Activated CD8-positive, alpha-beta T cell treated with anti-CD3 and anti-CD28 coated beads, Interleukin-2, amount 10 ng/mL, durations not matched to agents 7 days and 5 days (primary cell): ENCODE measurements at regions not wholly inside any gene's neighbourhood (a gene's known extent, or its start where the extent isn't known, plus 50 kb on each side); places are given as distances from the start of the nearest gene placed in this dataset.

Experiments
- ATAC-seq: fragments of 150-1000 bp; cut with Tn5 transposase; one replicate; pipeline ENCODE4 v1.10.0; 2021; ENCODE audit warnings: moderate library complexity
- CTCF ChIA-PET: fragments of 350-600 bp; sonication (Branson Sonifier 250); formaldehyde crosslinking; loops from one replicate; lab custom pipeline; 2021; ENCODE audit warnings: antibody characterized with exemption; lab: Charles Lee
- POLR2A ChIA-PET: fragments of 350-600 bp; sonication (Branson Sonifier 250); formaldehyde crosslinking; loops from one replicate; lab custom pipeline; 2021; ENCODE audit warnings: antibody characterized with exemption; lab: Charles Lee
- DNase-seq: peaks from one replicate; pipeline ENCODE4 v3.0.0-alpha.2; 2020
- H3K27ac Mint-ChIP-seq: one replicate; pipeline ENCODE4 v1.8.0; 2021; ENCODE audit warnings: mild to moderate bottlenecking, mixed read lengths
- H3K27me3 Mint-ChIP-seq: one replicate; pipeline ENCODE4 v1.8.0; 2021; ENCODE audit warnings: low read depth, mixed read lengths
- H3K36me3 Mint-ChIP-seq: one replicate; pipeline ENCODE4 v1.8.0; 2021; ENCODE audit warnings: low read depth, mixed read lengths
- H3K4me1 Mint-ChIP-seq: one replicate; pipeline ENCODE4 v1.8.0; 2021; ENCODE audit warnings: low read depth, mixed read lengths
- H3K4me3 Mint-ChIP-seq: one replicate; pipeline ENCODE4 v1.8.0; 2021; ENCODE audit warnings: mild to moderate bottlenecking, mixed read lengths
- H3K9me3 Mint-ChIP-seq: one replicate; pipeline ENCODE4 v1.8.0; 2022; ENCODE audit warnings: mixed read lengths; ENCODE audit not compliant: insufficient read depth

GRCh38 chr6:156555116-156555515 is 222.1 kb upstream of the ARID1B start:
- CTCF ChIA-PET: no interaction called here
- ATAC-seq: no peak
- H3K4me1 Mint-ChIP-seq: no peaks in the 10 kb centered on the region

GRCh38 chr6:156554160-156554559 is 223.0 kb upstream of the ARID1B start:
- POLR2A ChIA-PET: no interaction called here

More at GRCh38 chr6:156555116-156555515, 222.1 kb upstream of the ARID1B start:
- no peak for DNase-seq
- no peak overlapping the region for H3K4me3 Mint-ChIP-seq
- peaks cover 7% of the 10 kb centered on the region for H3K27me3 Mint-ChIP-seq
- no peak overlapping the region for H3K27ac Mint-ChIP-seq
- POLR2A ChIA-PET: no interaction called here
- H3K36me3 Mint-ChIP-seq: no peaks in the 10 kb centered on the region
- no peaks in the 10 kb centered on the region for H3K9me3 Mint-ChIP-seq

GRCh38 chr6:156552849-156553248 is 224.3 kb upstream of the ARID1B start:
- ChIA-PET CTCF (no interaction called here), POLR2A (no interaction called here)
- ATAC-seq (no peak), DNase-seq (no peak)
- H3K27ac Mint-ChIP-seq: no peak overlapping the region
- H3K27me3 Mint-ChIP-seq: peaks cover 4% of the 10 kb centered on the region
- H3K4me1 Mint-ChIP-seq: no peaks in the 10 kb centered on the region
- H3K36me3 Mint-ChIP-seq: no peaks in the 10 kb centered on the region
- H3K9me3 Mint-ChIP-seq: no peaks in the 10 kb centered on the region
- no peak overlapping the region for H3K4me3 Mint-ChIP-seq

More at GRCh38 chr6:156554160-156554559, 223.0 kb upstream of the ARID1B start:
- H3K9me3 Mint-ChIP-seq: no peaks in the 10 kb centered on the region
- H3K4me3 Mint-ChIP-seq: no peak overlapping the region
- no peaks in the 10 kb centered on the region for H3K4me1 Mint-ChIP-seq
- CTCF ChIA-PET: no interaction called here
- DNase-seq (no peak), ATAC-seq (no peak)
- no peaks in the 10 kb centered on the region for H3K36me3 Mint-ChIP-seq
- no peak overlapping the region for H3K27ac Mint-ChIP-seq
- H3K27me3 Mint-ChIP-seq: peaks cover 4% of the 10 kb centered on the region

- Mint-ChIP-seq H3K4me1 (no peaks in the 10 kb centered on the region), H3K4me3 (no peak overlapping the region), H3K27me3 (peaks cover 2% of the 10 kb centered on the region), H3K27ac (no peak overlapping the region), H3K9me3 (no peaks in the 10 kb centered on the region), H3K36me3 (no peaks in the 10 kb centered on the region)
- POLR2A ChIA-PET: no interaction called here
- no peak for ATAC-seq
- CTCF ChIA-PET: no interaction called here
- DNase-seq: no peak
These were observed 226.2 kb upstream of the ARID1B start for GRCh38 chr6:156550949-156551348.

DNA sequence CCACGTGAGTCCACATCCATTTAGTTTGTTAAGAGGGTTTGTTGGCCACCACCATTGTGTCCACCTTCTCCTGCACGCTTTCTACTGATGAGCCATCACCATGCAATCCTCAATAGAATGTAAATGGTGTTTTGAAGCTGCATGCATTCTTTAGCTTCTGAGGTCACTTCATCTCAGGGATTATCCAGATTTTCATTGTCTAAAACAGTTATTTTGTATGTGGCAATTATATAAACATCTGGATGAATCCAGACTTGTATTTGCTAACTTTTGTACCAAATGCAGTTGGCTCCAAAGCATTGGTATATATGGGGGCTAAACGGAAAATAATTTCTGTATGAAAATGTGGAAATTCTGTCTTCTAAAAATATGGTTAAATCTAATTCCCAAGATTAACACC is 231.2 kb upstream of the ARID1B start:
- no peak overlapping the region for H3K4me3 Mint-ChIP-seq
- peaks cover 5% of the 10 kb centered on the region for H3K27me3 Mint-ChIP-seq
- ChIA-PET CTCF (interaction anchor here (0.8 kb wide), 1 partner anchor 1153 kb away, joined by 3 read pairs; no protein-coding TSS in a partner anchor), POLR2A (no interaction called here)
- DNase-seq: no peak
- no peaks in the 10 kb centered on the region for H3K4me1 Mint-ChIP-seq
- no peaks in the 10 kb centered on the region for H3K9me3 Mint-ChIP-seq
- H3K36me3 Mint-ChIP-seq: no peaks in the 10 kb centered on the region
- no peak overlapping the region for H3K27ac Mint-ChIP-seq
- ATAC-seq: no peak

DNA sequence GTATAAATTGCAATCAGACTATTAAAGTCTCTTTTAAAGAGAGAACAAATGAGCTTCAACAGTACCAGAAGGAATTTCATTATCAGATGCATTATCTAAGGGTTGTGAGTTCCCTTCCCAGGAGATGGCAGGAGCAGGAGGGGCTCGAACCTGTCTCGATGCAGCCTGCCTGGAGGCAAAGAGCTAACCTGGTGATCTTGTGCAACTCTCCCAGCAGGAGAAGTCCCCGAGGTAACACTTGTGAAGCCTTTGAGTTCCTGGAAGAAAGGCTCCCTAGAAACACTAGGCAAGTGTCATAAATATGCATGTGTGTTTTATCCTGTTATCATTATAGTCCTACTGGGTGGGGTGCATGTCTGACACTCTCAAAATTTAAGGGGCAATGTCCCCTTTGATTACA is 232.2 kb upstream of the ARID1B start:
- DNase-seq (no peak), ATAC-seq (no peak)
- ChIA-PET POLR2A (interaction anchor here (0.6 kb wide), 1 partner anchor 225 kb away, joined by 3 read pairs; no protein-coding TSS in a partner anchor), CTCF (no interaction called here)
- Mint-ChIP-seq H3K4me1 (no peaks in the 10 kb centered on the region), H3K9me3 (no peaks in the 10 kb centered on the region), H3K36me3 (no peaks in the 10 kb centered on the region), H3K27me3 (peaks cover 3% of the 10 kb centered on the region), H3K27ac (no peak overlapping the region), H3K4me3 (no peak overlapping the region)

- Mint-ChIP-seq H3K4me1 (no peaks in the 10 kb centered on the region), H3K4me3 (no peak overlapping the region), H3K27me3 (peaks cover 3% of the 10 kb centered on the region), H3K9me3 (no peaks in the 10 kb centered on the region), H3K27ac (no peak overlapping the region), H3K36me3 (no peaks in the 10 kb centered on the region)
- POLR2A ChIA-PET: no interaction called here
- no peak for DNase-seq
- no peak for ATAC-seq
- CTCF ChIA-PET: no interaction called here
These were observed 233.1 kb upstream of the ARID1B start for GRCh38 chr6:156544046-156544445.

- no peak for DNase-seq
- Mint-ChIP-seq H3K36me3 (no peaks in the 10 kb centered on the region), H3K4me1 (no peaks in the 10 kb centered on the region), H3K9me3 (no peaks in the 10 kb centered on the region), H3K27ac (no peak overlapping the region), H3K27me3 (peaks cover 3% of the 10 kb centered on the region), H3K4me3 (no peak overlapping the region)
- no peak for ATAC-seq
- ChIA-PET CTCF (no interaction called here), POLR2A (no interaction called here)
These were observed 233.7 kb upstream of the ARID1B start for GRCh38 chr6:156543431-156543830.

DNA sequence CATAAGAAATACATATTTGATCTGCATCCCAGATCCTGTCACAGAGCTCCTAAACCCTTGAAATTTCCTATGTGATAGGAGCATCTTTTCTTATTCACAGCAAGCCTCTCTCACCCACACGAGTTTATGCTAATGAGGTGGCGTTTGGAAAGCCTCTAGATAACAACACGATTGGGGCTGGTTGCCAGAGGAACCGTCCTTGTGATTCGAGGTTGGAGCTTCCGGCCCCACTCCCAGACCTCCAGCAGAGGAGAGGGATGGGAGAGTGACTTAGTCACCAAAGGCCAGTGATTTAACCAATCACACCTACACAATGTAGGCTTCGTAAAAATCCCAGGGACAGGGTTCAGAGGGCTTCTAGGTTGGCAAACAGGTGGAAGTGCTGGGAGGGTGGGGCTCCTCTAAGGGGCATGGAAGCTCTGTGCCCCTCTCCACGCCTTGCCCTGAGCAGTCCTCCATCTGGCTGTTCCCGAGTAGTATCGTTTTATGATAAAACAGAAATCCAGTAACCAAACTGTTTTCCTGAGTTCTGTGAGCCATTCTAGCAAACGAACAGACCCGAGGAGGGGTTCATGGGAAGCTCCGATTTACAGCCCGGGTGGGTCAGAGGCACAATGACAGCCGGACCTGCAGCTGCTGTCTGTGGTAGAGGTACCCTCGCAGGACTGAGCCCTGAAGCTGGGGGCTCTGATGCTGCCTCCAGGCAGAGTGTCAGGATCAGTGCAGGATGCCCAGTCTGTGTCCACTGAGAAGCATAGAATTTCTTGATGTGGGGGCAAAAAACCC is 238.1 kb upstream of the ARID1B start:
- CTCF ChIA-PET: no interaction called here
- POLR2A ChIA-PET: no interaction called here
- no peak for ATAC-seq
- Mint-ChIP-seq H3K4me3 (no peak overlapping the region), H3K27ac (no peak overlapping the region), H3K9me3 (no peaks in the 10 kb centered on the region), H3K4me1 (no peaks in the 10 kb centered on the region), H3K36me3 (no peaks in the 10 kb centered on the region), H3K27me3 (no peaks in the 10 kb centered on the region)
- no peak for DNase-seq

DNA sequence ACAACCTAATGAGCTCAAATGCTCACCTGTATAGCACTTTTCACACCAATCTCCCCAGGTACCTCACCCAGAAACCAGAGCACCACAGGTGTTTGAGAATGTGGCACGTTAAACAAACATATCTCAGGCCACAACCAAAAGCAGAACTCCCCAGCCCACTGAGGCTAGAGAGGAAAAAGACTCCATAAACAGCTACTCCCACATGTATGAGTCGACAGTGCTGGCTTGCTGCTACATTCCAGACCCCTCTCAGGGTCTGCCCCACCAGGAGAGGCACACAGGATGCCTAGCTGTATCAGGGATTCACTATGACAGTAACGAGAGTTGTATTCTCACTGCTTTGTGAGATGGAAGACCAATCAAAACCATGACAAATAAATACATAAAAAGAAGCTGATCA is 242.6 kb upstream of the ARID1B start:
- no peaks in the 10 kb centered on the region for H3K27me3 Mint-ChIP-seq
- H3K4me1 Mint-ChIP-seq: no peaks in the 10 kb centered on the region
- ChIA-PET CTCF (no interaction called here), POLR2A (no interaction called here)
- no peaks in the 10 kb centered on the region for H3K36me3 Mint-ChIP-seq
- no peak overlapping the region for H3K27ac Mint-ChIP-seq
- no peak for ATAC-seq
- no peak overlapping the region for H3K4me3 Mint-ChIP-seq
- no peaks in the 10 kb centered on the region for H3K9me3 Mint-ChIP-seq
- DNase-seq: no peak

GRCh38 chr6:156533872-156534524 is 243.2 kb upstream of the ARID1B start:
- H3K9me3 Mint-ChIP-seq: no peaks in the 10 kb centered on the region
- ChIA-PET CTCF (no interaction called here), POLR2A (no interaction called here)
- DNase-seq (no peak), ATAC-seq (no peak)
- H3K4me3 Mint-ChIP-seq: no peak overlapping the region
- no peak overlapping the region for H3K27ac Mint-ChIP-seq
- no peaks in the 10 kb centered on the region for H3K4me1 Mint-ChIP-seq
- no peaks in the 10 kb centered on the region for H3K27me3 Mint-ChIP-seq
- H3K36me3 Mint-ChIP-seq: no peaks in the 10 kb centered on the region

- H3K9me3 Mint-ChIP-seq: no peaks in the 10 kb centered on the region
- DNase-seq (no peak), ATAC-seq (no peak)
- H3K27me3 Mint-ChIP-seq: no peaks in the 10 kb centered on the region
- H3K4me1 Mint-ChIP-seq: no peaks in the 10 kb centered on the region
- CTCF ChIA-PET: no interaction called here
- POLR2A ChIA-PET: no interaction called here
- H3K36me3 Mint-ChIP-seq: no peaks in the 10 kb centered on the region
- H3K4me3 Mint-ChIP-seq: no peak overlapping the region
- H3K27ac Mint-ChIP-seq: no peak overlapping the region
These were observed 251.1 kb upstream of the ARID1B start for GRCh38 chr6:156526081-156526480.
